ENCODE measurements at regions not wholly inside any gene's neighbourhood (a gene's known extent, or its start where the extent isn't known, plus 50 kb on each side); places are given as distances from the start of the nearest gene placed in this dataset.
"Not testable (repeated sequence)": the region's sequence is repeated elsewhere in the genome, so short reads cannot be mapped to it uniquely, and the experiment has no call there.

- CTCF ChIA-PET, result no interaction called here
- H3K4me3 Mint-ChIP-seq, result no peak overlapping the region
- H3K36me3 Mint-ChIP-seq, result no peaks in the 10 kb centered on the region
- H3K4me1 Mint-ChIP-seq, result no peaks in the 10 kb centered on the region
- no peak overlapping the region for H3K27ac Mint-ChIP-seq
- H3K27me3 Mint-ChIP-seq, result no peaks in the 10 kb centered on the region
- no peak for DNase-seq
- H3K9me3 Mint-ChIP-seq, result peaks cover 14% of the 10 kb centered on the region
These were observed 57.3 kb upstream of the ADGRA3 start for GRCh38 chr4:22573198-22573597.

DNA sequence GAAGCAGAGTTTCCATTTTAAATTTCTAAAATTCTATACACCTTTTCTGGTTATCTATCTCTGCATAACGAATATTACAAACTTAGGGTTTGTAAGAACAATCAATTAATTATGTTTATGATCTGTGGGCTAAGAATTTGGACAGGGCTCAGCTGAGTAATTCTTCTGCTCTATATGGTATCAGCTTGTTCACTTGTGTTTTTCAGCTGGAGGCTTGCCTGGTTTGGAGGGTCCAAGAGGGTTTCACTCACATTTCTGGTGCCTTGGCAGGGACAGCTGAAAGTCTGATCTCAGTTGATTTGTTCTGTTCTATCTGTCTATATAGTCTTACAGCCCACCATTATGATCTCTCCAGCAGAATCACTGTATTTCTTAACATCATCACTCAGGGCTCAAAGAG, 57.8 kb upstream of the ADGRA3 start:
- Mint-ChIP-seq H3K4me3 (no peak overlapping the region), H3K27ac (no peak overlapping the region)

DNA sequence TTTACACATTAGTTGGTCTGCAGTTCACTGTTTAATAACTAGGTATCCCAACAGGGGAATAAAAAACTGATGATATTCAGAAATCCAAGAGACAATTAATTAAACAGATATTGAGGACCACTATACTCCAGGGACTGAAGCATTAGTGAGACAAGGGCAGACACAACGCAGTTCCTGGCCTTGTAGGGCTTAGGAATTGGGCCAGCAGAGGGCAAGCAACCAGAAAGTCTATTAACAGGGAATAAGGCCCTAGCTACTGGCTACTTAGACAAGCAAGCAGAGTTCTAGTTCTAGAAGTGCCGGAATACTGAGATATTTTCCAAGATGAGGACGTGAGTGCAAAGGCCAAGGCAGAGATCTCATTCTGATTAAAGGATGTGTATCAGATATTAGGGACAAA, 58.6 kb upstream of the ADGRA3 start:
- no peak for DNase-seq
- no peak overlapping the region for H3K27ac Mint-ChIP-seq

More for the DNA sequence above, 57.8 kb upstream of the ADGRA3 start:
- no peaks in the 10 kb centered on the region for H3K36me3 Mint-ChIP-seq
- CTCF ChIA-PET, result no interaction called here
- H3K27me3 Mint-ChIP-seq, result no peaks in the 10 kb centered on the region
- no peaks in the 10 kb centered on the region for H3K4me1 Mint-ChIP-seq
- H3K9me3 Mint-ChIP-seq, result peaks cover 14% of the 10 kb centered on the region
- no peak for DNase-seq

DNA sequence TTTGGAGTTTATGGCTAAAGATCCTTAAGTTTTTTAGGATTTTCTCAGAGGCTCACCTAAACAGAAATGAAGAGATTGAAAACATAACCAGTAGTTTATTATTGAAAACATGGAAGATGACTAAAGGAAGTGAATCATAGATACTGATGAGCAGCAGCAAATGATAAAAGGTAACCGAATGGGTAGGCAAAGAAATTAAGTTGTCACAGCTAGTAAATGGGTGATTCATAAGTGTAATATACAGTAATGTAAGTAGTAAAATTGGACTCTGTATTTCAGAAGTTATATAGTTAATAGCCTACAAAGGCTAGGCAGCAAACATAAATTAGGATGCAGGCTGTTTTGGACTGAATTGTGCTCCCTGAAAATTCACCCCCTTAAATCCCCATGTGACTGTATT, 59.0 kb upstream of the ADGRA3 start:
- CTCF ChIA-PET, result no interaction called here
- Mint-ChIP-seq H3K27ac (no peak overlapping the region), H3K4me3 (no peak overlapping the region), H3K36me3 (no peaks in the 10 kb centered on the region), H3K27me3 (no peaks in the 10 kb centered on the region), H3K9me3 (peaks cover 13% of the 10 kb centered on the region), H3K4me1 (no peaks in the 10 kb centered on the region)
- no peak for DNase-seq

More for the DNA sequence above, 58.6 kb upstream of the ADGRA3 start:
- no peaks in the 10 kb centered on the region for H3K4me1 Mint-ChIP-seq
- no peaks in the 10 kb centered on the region for H3K27me3 Mint-ChIP-seq
- H3K36me3 Mint-ChIP-seq, result no peaks in the 10 kb centered on the region
- CTCF ChIA-PET, result no interaction called here
- peaks cover 14% of the 10 kb centered on the region for H3K9me3 Mint-ChIP-seq
- H3K4me3 Mint-ChIP-seq, result no peak overlapping the region

GRCh38 chr4:22587253-22587652, 71.4 kb upstream of the ADGRA3 start:
- H3K4me3 Mint-ChIP-seq, result no peak overlapping the region
- no peaks in the 10 kb centered on the region for H3K9me3 Mint-ChIP-seq
- no peak for DNase-seq
- H3K36me3 Mint-ChIP-seq, result no peaks in the 10 kb centered on the region
- H3K27ac Mint-ChIP-seq, result peak overlapping the region; percentile 38
- H3K4me1 Mint-ChIP-seq, result no peaks in the 10 kb centered on the region
- no peaks in the 10 kb centered on the region for H3K27me3 Mint-ChIP-seq
- CTCF ChIA-PET, result no interaction called here

DNA sequence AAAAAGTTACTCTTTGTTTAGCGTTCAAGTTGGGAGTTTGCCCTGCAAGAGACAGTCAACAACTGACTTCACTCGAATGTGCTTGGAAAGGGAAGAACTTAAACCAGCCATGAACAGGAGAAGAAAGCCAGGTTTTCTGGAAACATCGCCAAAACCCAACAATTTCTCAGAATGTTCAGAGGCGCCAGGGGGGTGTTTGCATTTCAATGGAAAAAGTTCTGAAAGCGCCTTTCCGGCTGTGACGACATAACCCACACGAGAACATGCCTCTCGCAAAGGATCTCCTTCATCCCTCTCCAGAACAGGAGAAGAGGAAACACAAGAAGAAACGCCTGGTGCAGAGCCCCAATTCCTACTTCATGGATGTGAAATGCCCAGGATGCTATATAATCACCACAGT, 78.1 kb upstream of the ADGRA3 start:
- Mint-ChIP-seq H3K4me1 (no peaks in the 10 kb centered on the region), H3K27me3 (no peaks in the 10 kb centered on the region), H3K27ac (no peak overlapping the region), H3K36me3 (no peaks in the 10 kb centered on the region), H3K4me3 (no peak overlapping the region), H3K9me3 (no peaks in the 10 kb centered on the region)
- DNase-seq, result no peak
- CTCF ChIA-PET, result no interaction called here

- H3K4me3 Mint-ChIP-seq, result no peak overlapping the region
- H3K27ac Mint-ChIP-seq, result no peak overlapping the region
These were observed 79.8 kb upstream of the ADGRA3 start for GRCh38 chr4:22595684-22596083.

DNA sequence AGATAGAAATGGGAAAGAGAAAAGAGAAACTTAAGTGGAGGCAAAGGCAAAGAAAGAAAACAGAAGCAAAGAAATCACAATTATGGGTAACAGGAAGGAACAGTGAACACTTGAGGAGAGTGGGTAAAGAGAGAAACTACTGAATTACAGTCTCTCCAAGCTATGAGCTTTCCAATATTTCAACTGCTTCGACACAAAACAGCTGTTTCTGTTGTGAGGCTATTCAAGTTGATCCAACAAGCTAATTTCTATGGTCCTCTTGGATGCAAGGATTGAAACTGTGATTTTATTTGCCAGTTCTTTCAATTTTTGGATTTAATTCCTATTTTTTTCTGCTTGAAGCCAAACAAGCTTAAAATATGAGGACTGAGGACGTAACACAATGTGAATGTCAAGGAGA, 80.5 kb upstream of the ADGRA3 start:
- Mint-ChIP-seq H3K9me3 (no peaks in the 10 kb centered on the region), H3K27me3 (no peaks in the 10 kb centered on the region), H3K4me1 (no peaks in the 10 kb centered on the region), H3K27ac (no peak overlapping the region), H3K36me3 (no peaks in the 10 kb centered on the region), H3K4me3 (no peak overlapping the region)
- CTCF ChIA-PET, result no interaction called here
- DNase-seq, result no peak

More at GRCh38 chr4:22595684-22596083, 79.8 kb upstream of the ADGRA3 start:
- Mint-ChIP-seq H3K4me1 (no peaks in the 10 kb centered on the region), H3K27me3 (no peaks in the 10 kb centered on the region), H3K9me3 (no peaks in the 10 kb centered on the region), H3K36me3 (no peaks in the 10 kb centered on the region)
- CTCF ChIA-PET, result no interaction called here
- no peak for DNase-seq

DNA sequence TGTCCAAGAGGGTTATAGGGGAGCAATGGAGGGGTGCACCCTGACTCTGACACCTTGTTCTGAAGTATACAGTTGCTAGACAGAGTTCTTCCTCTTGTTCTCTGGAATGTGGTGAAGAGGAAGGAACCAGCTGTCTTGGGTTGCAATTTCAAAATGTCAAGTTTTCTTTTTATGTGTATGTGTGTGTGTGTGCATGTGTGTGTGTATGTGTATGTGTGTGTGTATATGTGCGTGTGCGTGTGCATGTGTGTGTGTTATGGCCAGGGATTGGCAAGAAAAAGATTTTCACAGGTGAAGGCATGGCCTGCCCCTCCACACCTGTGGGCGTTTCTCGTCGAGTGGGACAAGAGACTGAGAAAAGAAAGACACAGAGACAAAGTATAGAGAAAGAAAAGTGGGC, 81.6 kb upstream of the ADGRA3 start:
- CTCF ChIA-PET, result no interaction called here
- no peak for DNase-seq
- H3K4me1 Mint-ChIP-seq, result no peaks in the 10 kb centered on the region
- no peaks in the 10 kb centered on the region for H3K36me3 Mint-ChIP-seq
- H3K4me3 Mint-ChIP-seq, result no peak overlapping the region
- no peak overlapping the region for H3K27ac Mint-ChIP-seq
- H3K9me3 Mint-ChIP-seq, result no peaks in the 10 kb centered on the region
- no peaks in the 10 kb centered on the region for H3K27me3 Mint-ChIP-seq

DNA sequence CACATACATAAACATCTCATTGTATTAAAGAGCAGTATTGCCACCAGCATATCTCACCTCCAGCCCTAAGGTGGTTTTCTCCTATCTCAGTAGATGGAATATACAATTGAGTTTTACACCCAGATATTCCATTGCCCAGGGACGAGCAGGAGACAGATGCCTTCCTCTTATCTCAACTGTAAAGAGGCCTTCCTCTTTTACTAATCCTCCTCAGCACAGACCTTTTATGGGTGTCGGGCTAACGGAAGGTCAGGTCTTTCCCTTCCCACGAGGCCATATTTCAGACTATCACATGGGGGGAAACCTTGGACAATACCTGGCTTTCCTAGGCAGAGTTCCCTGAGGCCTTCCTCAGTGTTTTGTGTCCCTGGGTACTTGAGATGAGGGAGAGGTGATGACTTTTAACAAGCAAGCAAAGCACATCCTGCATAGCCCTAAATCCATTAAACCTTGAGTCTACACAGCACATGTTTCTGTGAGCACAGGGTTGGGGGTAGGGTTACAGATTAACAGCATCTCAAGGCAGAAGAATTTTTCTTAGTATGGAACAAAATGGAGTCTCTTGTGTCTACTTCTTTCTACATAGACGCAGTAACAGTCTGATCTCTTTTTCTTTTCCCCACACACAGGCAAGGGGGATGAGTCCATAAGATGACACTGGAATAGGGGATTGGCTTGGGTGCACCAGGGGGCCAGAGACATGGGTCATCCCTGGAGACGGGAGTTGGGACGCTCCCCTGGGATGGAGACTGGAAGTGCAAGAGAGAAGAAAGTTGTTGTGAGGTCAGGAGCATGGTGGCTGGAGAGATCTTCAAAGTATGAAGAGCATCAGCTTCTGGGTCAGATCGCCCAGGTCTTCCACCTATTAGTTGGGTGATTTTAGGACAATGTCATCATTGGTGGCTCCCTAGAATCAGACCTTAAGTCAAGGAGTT, 82.5 kb upstream of the ADGRA3 start:
- H3K27ac Mint-ChIP-seq, H3K4me3 Mint-ChIP-seq, H3K9me3 Mint-ChIP-seq, DNase-seq, H3K36me3 Mint-ChIP-seq, H3K4me1 Mint-ChIP-seq, H3K27me3 Mint-ChIP-seq, CTCF ChIA-PET: not testable (repeated sequence)

GRCh38 chr4:22599228-22599928, 83.5 kb upstream of the ADGRA3 start:
- H3K4me1 Mint-ChIP-seq, DNase-seq, CTCF ChIA-PET, H3K36me3 Mint-ChIP-seq, H3K4me3 Mint-ChIP-seq, H3K9me3 Mint-ChIP-seq, H3K27me3 Mint-ChIP-seq, H3K27ac Mint-ChIP-seq: not testable (repeated sequence)

DNA sequence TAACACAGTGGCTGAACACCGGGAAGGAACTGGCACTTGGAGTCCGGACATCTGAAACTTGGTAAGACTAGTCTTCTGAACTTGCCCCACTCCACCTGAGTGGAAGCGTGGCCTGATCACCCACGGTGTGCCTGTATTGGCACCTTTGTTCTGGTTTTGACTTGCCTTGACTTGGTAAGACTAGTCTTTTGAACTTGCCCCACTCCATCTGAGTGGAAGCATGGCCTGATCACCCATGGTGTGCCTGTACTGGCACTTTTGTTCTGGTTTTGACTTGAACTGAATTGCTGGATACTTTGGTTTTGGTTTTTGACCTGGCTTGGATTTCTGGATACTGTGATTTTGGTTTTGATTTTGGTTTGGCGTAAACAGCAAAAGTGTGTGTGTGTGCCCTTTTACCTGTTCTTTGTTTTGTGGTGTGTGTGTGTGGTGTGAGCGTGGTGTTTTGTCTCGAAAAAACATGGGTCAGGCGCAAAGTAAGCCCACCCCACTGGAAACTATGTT, 84.1 kb upstream of the ADGRA3 start:
- CTCF ChIA-PET, DNase-seq, H3K9me3 Mint-ChIP-seq, H3K36me3 Mint-ChIP-seq, H3K4me1 Mint-ChIP-seq, H3K4me3 Mint-ChIP-seq, H3K27me3 Mint-ChIP-seq, H3K27ac Mint-ChIP-seq: not testable (repeated sequence)

DNA sequence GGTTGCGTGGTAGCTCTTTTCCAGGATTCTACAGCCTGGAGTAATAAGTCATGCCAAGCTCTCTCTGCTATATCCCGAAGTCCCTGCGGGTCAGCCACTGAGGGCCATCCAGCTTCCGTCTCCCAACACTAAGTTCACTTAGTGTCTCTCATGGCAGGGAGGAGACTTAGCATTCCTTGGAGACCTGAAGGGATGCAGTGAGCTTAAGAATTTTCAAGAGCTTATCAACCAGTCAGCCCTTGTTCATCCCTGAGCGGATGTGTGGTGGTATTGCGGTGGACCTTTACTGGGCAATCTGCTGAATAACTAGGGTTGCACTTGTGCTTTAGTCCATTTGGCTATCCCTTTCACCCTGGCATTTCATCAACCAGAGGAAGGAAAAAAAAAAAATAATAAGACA, 85.8 kb upstream of the ADGRA3 start:
- CTCF ChIA-PET, H3K36me3 Mint-ChIP-seq, H3K4me3 Mint-ChIP-seq, H3K27ac Mint-ChIP-seq, DNase-seq, H3K4me1 Mint-ChIP-seq, H3K9me3 Mint-ChIP-seq, H3K27me3 Mint-ChIP-seq: not testable (repeated sequence)

- H3K36me3 Mint-ChIP-seq, result no peaks in the 10 kb centered on the region
- no peaks in the 10 kb centered on the region for H3K9me3 Mint-ChIP-seq
- CTCF ChIA-PET, result interaction anchor here (0.6 to 2.1 kb wide), 11 partner anchors 64 to 817 kb away, joined by 3 to 13 read pairs (median 3); no protein-coding TSS in a partner anchor
- peak; percentile 61 for DNase-seq
- H3K4me1 Mint-ChIP-seq, result peaks cover 10% of the 10 kb centered on the region
- H3K27me3 Mint-ChIP-seq, result no peaks in the 10 kb centered on the region
- no peak overlapping the region for H3K4me3 Mint-ChIP-seq
- H3K27ac Mint-ChIP-seq, result no peak overlapping the region
These were observed 85.4 kb upstream of the GBA3 start for GRCh38 chr4:22607382-22607781.

- DNase-seq, H3K4me3 Mint-ChIP-seq, H3K36me3 Mint-ChIP-seq, H3K27me3 Mint-ChIP-seq, CTCF ChIA-PET, H3K9me3 Mint-ChIP-seq, H3K27ac Mint-ChIP-seq: not testable (repeated sequence)
- H3K4me1 Mint-ChIP-seq, result peaks cover 10% of the 10 kb centered on the region
These were observed 82.7 kb upstream of the GBA3 start for GRCh38 chr4:22609951-22610525.
